HEK293 (cell line): ENCODE measurements at regions not wholly inside any gene's neighbourhood (a gene's known extent, or its start where the extent isn't known, plus 50 kb on each side); places are given as distances from the start of the nearest gene placed in this dataset.

Experiments used
- CTCF ChIA-PET: fragments of 350-600 bp; formaldehyde crosslinking; extraction: SDS; loops from one replicate; lab custom pipeline; 2021; ENCODE audit warnings: antibody characterized with exemption; lab: Yijun Ruan, JAX
- POLR2A ChIA-PET: fragments of 300-600 bp; formaldehyde crosslinking; extraction: SDS; loops from one replicate; lab custom pipeline; 2020; ENCODE audit warnings: antibody characterized with exemption, inconsistent platforms; lab: Yijun Ruan, JAX
- H3K27ac ChIP-seq: fragments of 200-500 bp; sonication (Bioruptor generic); 2 replicates; pipeline ENCODE4 v1.5.1; 2014; ENCODE audit warnings: low read depth, low read length, control low read depth, inconsistent platforms; ENCODE audit errors: extremely low read depth
- H3K36me3 ChIP-seq, 2 experiments: fragments of 200-500 bp in 1 of 2; sonication (Bioruptor generic) in 1 of 2; 1 replicate in 1 of 2; 2 replicates in 1 of 2; pipeline ENCODE4 v1.5.1; 2014 to 2017; ENCODE audit warnings: inconsistent platforms in 2 of 2, low read length in 2 of 2; ENCODE audit not compliant: control insufficient read depth in 2 of 2, insufficient read depth in 1 of 2
- H3K4me1 ChIP-seq: fragments of 200-500 bp; sonication (Bioruptor generic); 2 replicates; pipeline ENCODE4 v1.5.1; 2014; ENCODE audit warnings: mild to moderate bottlenecking, low read length, inconsistent platforms; ENCODE audit not compliant: control insufficient read depth, insufficient read depth
- H3K4me3 ChIP-seq: 2 replicates; pipeline ENCODE4 v1.5.1; 2011; ENCODE audit warnings: low read depth, mild to moderate bottlenecking, control low read depth, low read length, moderate library complexity
- H3K9me3 ChIP-seq: fragments of 200-500 bp; sonication (Bioruptor generic); 2 replicates; pipeline ENCODE4 v1.5.1; 2014; ENCODE audit warnings: low read depth, low read length, inconsistent platforms; ENCODE audit not compliant: control insufficient read depth, insufficient read depth
- BCL6B ChIP-seq: fragments of 450-650 bp; formaldehyde crosslinking; IDR thresholded peaks from 2 replicates; pipeline ENCODE4 v1.5.1; 2017; ENCODE audit warnings: missing biosample characterization, missing genetic modification characterization
- CTCF ChIP-seq: fragments of 450-650 bp; formaldehyde crosslinking; IDR thresholded peaks from 2 replicates; pipeline ENCODE4 v1.5.1; 2016; ENCODE audit warnings: missing biosample characterization, missing genetic modification characterization
- FEZF1 ChIP-seq: fragments of 450-650 bp; formaldehyde crosslinking; IDR thresholded peaks from 2 replicates; pipeline ENCODE4 v1.5.1; 2016; ENCODE audit warnings: missing biosample characterization, missing genetic modification characterization
- GFI1B ChIP-seq: fragments of 450-650 bp; formaldehyde crosslinking; IDR thresholded peaks from 2 replicates; pipeline ENCODE4 v1.5.1; 2016; ENCODE audit warnings: missing biosample characterization, missing genetic modification characterization
- GLIS1 ChIP-seq: fragments of 450-650 bp; formaldehyde crosslinking; IDR thresholded peaks from 2 replicates; pipeline ENCODE4 v1.5.1; 2016; ENCODE audit warnings: missing biosample characterization, missing genetic modification characterization
- SP7 ChIP-seq: fragments of 450-650 bp; formaldehyde crosslinking; IDR thresholded peaks from 2 replicates; pipeline ENCODE4 v1.5.1; 2016; ENCODE audit warnings: missing biosample characterization, missing genetic modification characterization
- ZBTB48 ChIP-seq: fragments of 450-650 bp; formaldehyde crosslinking; IDR thresholded peaks from 2 replicates; pipeline ENCODE4 v1.5.1; 2016; ENCODE audit warnings: missing biosample characterization, missing genetic modification characterization
- ZFP3 ChIP-seq: fragments of 450-650 bp; formaldehyde crosslinking; IDR thresholded peaks from 2 replicates; pipeline ENCODE4 v1.5.1; 2016; ENCODE audit warnings: low read depth, missing biosample characterization, missing genetic modification characterization
- ZFP37 ChIP-seq: fragments of 450-650 bp; formaldehyde crosslinking; IDR thresholded peaks from 2 replicates; pipeline ENCODE4 v1.5.1; 2016; ENCODE audit warnings: missing biosample characterization, missing genetic modification characterization
- ZNF223 ChIP-seq: fragments of 450-650 bp; formaldehyde crosslinking; IDR thresholded peaks from 2 replicates; pipeline ENCODE4 v1.5.1; 2016; ENCODE audit warnings: missing biosample characterization, missing genetic modification characterization
- ZNF266 ChIP-seq: fragments of 450-650 bp; formaldehyde crosslinking; IDR thresholded peaks from 2 replicates; pipeline ENCODE4 v1.5.1; 2016; ENCODE audit warnings: missing biosample characterization, missing genetic modification characterization, low read depth
- ZNF280C ChIP-seq: fragments of 450-650 bp; formaldehyde crosslinking; IDR thresholded peaks from 2 replicates; pipeline ENCODE4 v1.5.1; 2016; ENCODE audit warnings: missing biosample characterization, missing genetic modification characterization
- ZNF350 ChIP-seq: fragments of 450-650 bp; formaldehyde crosslinking; IDR thresholded peaks from 2 replicates; pipeline ENCODE4 v1.5.0; 2017; ENCODE audit warnings: missing biosample characterization, mild to moderate bottlenecking, missing genetic modification characterization
- ZNF394 ChIP-seq: fragments of 450-650 bp; formaldehyde crosslinking; IDR thresholded peaks from 2 replicates; pipeline ENCODE4 v1.5.1; 2016; ENCODE audit warnings: missing biosample characterization, missing genetic modification characterization, mild to moderate bottlenecking, moderate library complexity, borderline replicate concordance
- ZNF423 ChIP-seq: fragments of 450-650 bp; formaldehyde crosslinking; IDR thresholded peaks from 2 replicates; pipeline ENCODE4 v1.5.1; 2016; ENCODE audit warnings: missing biosample characterization, missing genetic modification characterization
- ZNF488 ChIP-seq: fragments of 450-650 bp; formaldehyde crosslinking; IDR thresholded peaks from 2 replicates; pipeline ENCODE4 v1.5.1; 2016; ENCODE audit warnings: missing biosample characterization, missing genetic modification characterization
- ZNF530 ChIP-seq: fragments of 450-650 bp; formaldehyde crosslinking; IDR thresholded peaks from 2 replicates; pipeline ENCODE4 v1.5.1; 2016; ENCODE audit warnings: low read depth, missing biosample characterization, missing genetic modification characterization
- ZNF544 ChIP-seq: fragments of 450-650 bp; formaldehyde crosslinking; IDR thresholded peaks from 2 replicates; pipeline ENCODE4 v1.5.0; 2017; ENCODE audit warnings: missing biosample characterization, missing genetic modification characterization
- ZNF561 ChIP-seq: fragments of 450-650 bp; IDR thresholded peaks from 2 replicates; pipeline ENCODE4 v1.5.1; 2018; ENCODE audit warnings: missing biosample characterization, missing genetic modification characterization, borderline replicate concordance
- ZNF585B ChIP-seq: fragments of 450-650 bp; formaldehyde crosslinking; IDR thresholded peaks from 2 replicates; pipeline ENCODE4 v1.5.1; 2016; ENCODE audit warnings: missing biosample characterization, missing genetic modification characterization
- ZNF626 ChIP-seq: fragments of 450-650 bp; sonication (Bioruptor Pico); formaldehyde crosslinking; IDR thresholded peaks from 2 replicates; pipeline ENCODE4 v1.5.1; 2018; ENCODE audit warnings: missing biosample characterization, missing genetic modification characterization, inconsistent platforms
- ZNF664 ChIP-seq: fragments of 450-650 bp; formaldehyde crosslinking; IDR thresholded peaks from 2 replicates; pipeline ENCODE4 v1.5.1; 2016; ENCODE audit warnings: missing biosample characterization, missing genetic modification characterization
- ZNF776 ChIP-seq: fragments of 450-650 bp; formaldehyde crosslinking; IDR thresholded peaks from 2 replicates; pipeline ENCODE4 v1.5.0; 2017; ENCODE audit warnings: missing biosample characterization, missing genetic modification characterization, borderline replicate concordance
- ZNF791 ChIP-seq: fragments of 450-650 bp; formaldehyde crosslinking; IDR thresholded peaks from 2 replicates; pipeline ENCODE4 v1.5.1; 2016; ENCODE audit warnings: missing biosample characterization, missing genetic modification characterization
- ZNF843 ChIP-seq: fragments of 450-650 bp; formaldehyde crosslinking; IDR thresholded peaks from 2 replicates; pipeline ENCODE4 v1.5.1; 2016; ENCODE audit warnings: missing biosample characterization, missing genetic modification characterization

GRCh38 chr5:110056580-110057114 lies 366.9 kb downstream of the MAN2A1 start:
- CTCF ChIA-PET: interaction anchor here (0.5 kb wide), 1 partner anchor 236 kb away, joined by 4 read pairs; no protein-coding TSS in a partner anchor
- Histone ChIP-seq H3K4me3 (no peak overlapping the region), H3K36me3 (no peaks in the 10 kb centered on the region), H3K27ac (no peak overlapping the region), H3K4me1 (no peaks in the 10 kb centered on the region), H3K9me3 (no peaks in the 10 kb centered on the region)
- POLR2A ChIA-PET: no interaction called here
- TF ChIP-seq ZNF561 (tag by site-specific recombination) (no peak), ZNF488 (no peak), ZNF530 (no peak), ZNF223 (tag by site-specific recombination) (no peak), ZBTB48 (no peak), ZNF843 (tag by site-specific recombination) (no peak), ZNF423 (tag by site-specific recombination) (no peak), ZNF664 (no peak), ZNF266 (no peak), GLIS1 (tag by site-specific recombination) (no peak), ZNF350 (tag by site-specific recombination) (no peak), ZNF394 (tag by site-specific recombination) (no peak), FEZF1 (tag by site-specific recombination) (no peak), ZNF280C (tag by site-specific recombination) (no peak), CTCF (no peak), ZNF544 (tag by site-specific recombination) (no peak), ZNF791 (no peak), ZNF585B (tag by site-specific recombination) (no peak)

GRCh38 chr5:110058175-110058574 lies 368.4 kb downstream of the MAN2A1 start:
- H3K4me3 ChIP-seq: no peak overlapping the region
- POLR2A ChIA-PET: no interaction called here
- no peaks in the 10 kb centered on the region for H3K9me3 ChIP-seq
- CTCF ChIA-PET: interaction anchor here (0.6 kb wide), 2 partner anchors 312 to 601 kb away, joined by 3 read pairs; no protein-coding TSS in a partner anchor
- H3K4me1 ChIP-seq: no peaks in the 10 kb centered on the region
- H3K36me3 ChIP-seq: no peaks in the 10 kb centered on the region
- H3K27ac ChIP-seq: no peak overlapping the region
- TF ChIP-seq ZFP3 (tag by site-specific recombination) (no peak), GFI1B (no peak), BCL6B (no peak), SP7 (tag by site-specific recombination) (no peak), ZNF626 (no peak), ZNF791 (no peak), ZFP37 (no peak), ZNF776 (no peak)
